Colon (tissue), 2 donors: ENCODE measurements at regions not wholly inside any gene's neighbourhood (a gene's known extent, or its start where the extent isn't known, plus 50 kb on each side); places are given as distances from the start of the nearest gene placed in this dataset.

Experiments
- FAIRE-seq: peaks from 2 replicates; lab custom pipeline; 2012; peaks lifted over from hg19 to GRCh38; lab: Jason Lieb, UNC
- donor health status: control.
- donor health status: control.

DNA sequence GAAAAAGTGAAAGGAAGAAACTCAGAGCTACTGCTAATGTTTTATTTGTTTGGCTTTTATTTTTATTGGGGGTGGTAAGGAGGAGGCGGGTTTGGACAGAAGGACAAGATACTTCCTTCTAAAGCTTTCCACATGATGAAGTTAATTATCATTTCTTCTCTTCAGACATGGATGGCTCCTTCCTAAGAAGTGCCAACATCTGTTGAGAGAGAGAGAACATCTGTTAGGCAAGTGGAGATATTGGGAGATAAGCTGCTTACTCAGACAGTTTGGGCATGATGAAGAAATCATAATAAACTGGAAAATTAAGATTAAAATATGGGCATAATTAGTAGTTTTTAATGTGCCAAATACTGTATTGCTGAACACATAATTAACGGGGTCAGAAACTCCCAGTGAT is 535.7 kb upstream of the INTU start:
- no peak for FAIRE-seq

GRCh38 chr4:127102361-127102760 is 530.4 kb upstream of the INTU start:
- FAIRE-seq: no peak

DNA sequence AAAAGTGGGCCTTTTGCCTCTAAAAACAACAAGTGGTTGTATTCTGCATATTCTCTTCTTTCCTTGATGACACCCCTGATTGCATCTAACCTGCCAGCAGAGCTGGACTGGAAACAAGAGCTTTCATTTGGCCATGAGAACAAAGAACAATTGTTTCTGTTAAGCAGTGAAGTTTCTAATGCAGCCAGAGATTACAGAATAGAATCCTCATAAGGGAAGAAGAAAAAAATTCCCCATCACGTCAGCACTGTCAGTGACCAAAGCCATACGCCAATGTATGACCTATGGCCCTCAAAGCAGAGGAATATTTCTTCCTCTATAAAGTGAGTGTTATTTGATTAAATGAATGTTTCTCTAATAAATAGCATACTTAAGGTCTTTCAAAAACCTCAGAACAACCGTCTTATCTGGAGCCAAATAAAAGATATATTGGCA is 529.1 kb upstream of the INTU start:
- FAIRE-seq: no peak

GRCh38 chr4:127113844-127114362 is 518.9 kb upstream of the INTU start:
- no peak for FAIRE-seq

GRCh38 chr4:127118681-127119080 is 514.1 kb upstream of the INTU start:
- FAIRE-seq: no peak

GRCh38 chr4:127120441-127121090 is 512.2 kb upstream of the INTU start:
- FAIRE-seq: no peak

- FAIRE-seq: no peak
These were observed 507.8 kb upstream of the INTU start for GRCh38 chr4:127124919-127125318.

GRCh38 chr4:127126718-127127117 is 506.0 kb upstream of the INTU start:
- FAIRE-seq: no peak

- no peak for FAIRE-seq
These were observed 501.2 kb upstream of the INTU start for GRCh38 chr4:127131527-127131926.

DNA sequence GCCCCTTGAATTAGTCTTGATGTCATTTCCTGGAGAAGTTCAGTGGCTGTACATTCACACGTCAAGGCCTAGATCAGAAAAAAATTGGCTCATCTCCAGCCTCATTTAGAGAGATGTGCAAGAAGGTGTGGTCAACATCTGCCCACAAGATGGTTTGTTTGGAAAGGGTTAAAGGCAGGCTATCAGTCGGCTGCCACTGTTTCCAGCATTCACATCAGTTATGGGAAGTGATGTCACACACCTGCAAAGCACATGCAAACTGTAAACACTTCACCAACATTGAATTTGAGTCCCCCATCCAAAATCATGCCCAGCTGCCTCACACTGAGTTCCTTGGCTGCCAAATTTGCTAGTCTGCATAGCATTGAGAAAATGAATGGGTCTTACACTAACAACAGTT is 498.3 kb upstream of the INTU start:
- no peak for FAIRE-seq

GRCh38 chr4:127138586-127138985 is 494.2 kb upstream of the INTU start:
- no peak for FAIRE-seq

DNA sequence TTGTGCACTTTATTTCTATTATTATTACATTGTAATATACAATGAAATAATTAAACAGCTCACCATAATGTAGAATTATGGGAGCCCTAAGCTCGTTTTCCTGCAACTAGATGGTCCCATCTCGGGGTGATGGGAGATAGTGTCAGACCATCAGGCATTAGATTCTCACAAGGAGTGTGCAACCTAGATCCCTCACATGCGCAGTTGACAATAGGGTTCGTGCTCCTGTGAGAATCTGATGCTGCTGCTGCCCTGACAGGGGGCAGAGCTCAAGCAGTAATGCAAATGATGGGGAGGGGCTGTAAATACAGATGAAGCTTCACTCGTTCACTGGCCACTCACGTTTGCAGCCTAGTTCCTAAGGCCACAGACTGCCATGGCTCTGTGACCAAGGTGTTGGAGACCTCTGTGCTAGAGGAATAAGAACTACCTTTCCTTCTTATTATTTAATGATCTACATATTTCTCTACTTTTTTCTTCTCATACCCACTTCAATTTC is 492.9 kb upstream of the INTU start:
- FAIRE-seq: no peak

DNA sequence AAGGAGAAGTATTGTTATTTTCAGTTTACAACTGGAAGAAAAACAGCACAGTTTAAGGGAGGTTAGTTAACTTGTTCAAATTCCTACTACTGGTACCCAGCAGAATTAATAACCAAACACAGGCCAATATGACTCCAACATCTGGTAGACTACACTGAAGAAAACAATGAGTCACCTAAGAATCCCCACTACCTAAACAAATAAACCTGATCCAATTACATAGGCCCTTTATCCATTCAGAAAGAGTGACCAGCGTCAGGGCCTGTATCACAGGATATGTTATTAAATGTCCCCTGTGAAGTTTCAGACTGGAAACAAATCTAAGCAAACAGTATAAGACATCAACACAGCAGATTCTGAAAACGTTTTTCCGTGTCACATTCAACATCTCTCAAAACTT is 492.5 kb upstream of the INTU start:
- no peak for FAIRE-seq

DNA sequence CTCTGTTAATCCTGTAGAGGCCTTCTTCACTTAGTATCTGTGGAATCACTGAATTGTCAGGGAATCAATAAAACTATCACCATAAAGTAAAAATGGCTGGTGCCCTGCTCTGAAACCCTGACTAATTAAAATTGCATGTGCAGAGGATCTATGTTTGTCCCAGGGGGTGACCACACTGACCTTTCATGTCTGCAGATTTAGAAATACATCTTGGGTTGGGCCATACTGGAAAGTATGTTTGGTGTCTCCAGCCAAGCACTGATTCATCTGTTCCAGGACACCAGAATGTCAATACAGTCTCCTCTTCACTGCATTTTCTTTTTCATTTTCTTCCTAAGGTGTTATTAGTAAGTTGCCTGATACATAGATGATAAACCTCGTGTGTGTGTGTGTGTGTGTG is 490.9 kb upstream of the INTU start:
- no peak for FAIRE-seq

DNA sequence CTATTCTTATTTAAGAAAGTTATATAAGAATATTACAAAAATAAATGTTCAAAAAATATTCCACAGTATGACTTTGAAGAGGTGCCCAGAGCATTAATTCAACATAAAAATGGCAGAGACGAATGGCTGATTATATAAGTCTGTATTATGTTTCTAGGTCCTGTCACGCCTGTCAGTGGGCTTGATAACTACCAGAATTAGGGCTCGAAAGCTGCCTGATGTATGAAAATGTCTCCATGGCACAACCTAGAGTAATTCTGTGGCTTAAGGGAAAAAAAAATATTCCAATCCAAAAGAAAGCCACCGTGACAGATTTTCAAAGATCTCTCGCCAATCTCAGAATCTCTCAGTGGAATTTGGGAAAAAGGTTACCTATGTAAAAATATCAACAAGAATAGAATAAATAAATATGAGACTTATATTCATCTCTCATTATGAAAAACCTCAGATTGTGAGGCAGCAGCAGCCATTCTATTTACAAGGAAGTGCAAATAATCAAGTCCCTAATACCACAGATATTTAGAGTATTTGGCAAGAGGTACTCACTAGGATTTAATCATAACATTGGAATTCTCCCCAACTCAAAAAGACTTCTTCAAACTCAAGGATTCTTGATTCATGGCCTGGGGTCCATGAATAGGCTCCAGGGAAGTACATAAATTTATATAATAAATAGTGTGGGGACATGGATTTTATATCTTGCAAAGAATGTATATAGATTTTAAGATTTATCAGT is 489.1 kb upstream of the INTU start:
- no peak for FAIRE-seq

- no peak for FAIRE-seq
These were observed 487.7 kb upstream of the INTU start for GRCh38 chr4:127145006-127145540.

GRCh38 chr4:127148165-127148564 is 484.6 kb upstream of the INTU start:
- FAIRE-seq: no peak

DNA sequence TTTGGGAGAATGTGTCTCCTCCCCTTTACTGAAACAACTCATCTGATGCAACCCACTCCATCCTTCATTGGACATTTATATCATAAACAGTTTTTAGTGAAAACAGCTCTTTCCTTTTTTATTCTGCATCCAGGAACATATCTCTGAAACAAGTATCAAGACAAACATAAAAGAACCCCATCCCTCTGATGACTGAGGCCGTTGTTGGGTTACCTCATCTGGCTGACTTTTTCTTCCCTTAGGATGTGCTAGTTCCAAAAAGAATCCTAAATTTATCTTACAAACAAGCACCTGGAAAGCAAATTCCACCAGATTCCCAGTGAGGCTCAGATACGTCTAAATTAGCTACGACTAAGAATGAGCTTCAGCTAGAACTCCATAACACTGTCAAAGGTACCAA is 483.7 kb upstream of the INTU start:
- FAIRE-seq: no peak

DNA sequence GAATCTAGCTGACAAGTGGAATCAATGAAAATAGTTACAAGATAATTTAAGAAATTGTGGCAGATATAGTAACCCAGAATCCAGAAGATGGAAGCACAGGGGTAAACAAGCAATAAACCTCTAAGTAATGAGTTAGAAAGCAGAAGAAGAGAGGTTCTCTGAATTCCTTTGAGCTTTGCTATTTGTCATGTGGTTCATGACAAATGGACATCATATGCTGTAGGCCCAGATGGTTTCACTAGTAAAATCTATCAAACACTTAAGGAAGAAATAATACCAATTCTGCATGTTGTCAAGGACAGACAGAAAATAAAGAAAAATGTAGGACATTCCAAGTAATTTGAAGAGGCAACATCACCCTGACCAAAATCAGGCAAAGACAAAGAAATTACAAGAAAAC is 480.8 kb upstream of the INTU start:
- FAIRE-seq: no peak

- FAIRE-seq: no peak
These were observed 477.6 kb upstream of the INTU start for GRCh38 chr4:127155116-127155515.

DNA sequence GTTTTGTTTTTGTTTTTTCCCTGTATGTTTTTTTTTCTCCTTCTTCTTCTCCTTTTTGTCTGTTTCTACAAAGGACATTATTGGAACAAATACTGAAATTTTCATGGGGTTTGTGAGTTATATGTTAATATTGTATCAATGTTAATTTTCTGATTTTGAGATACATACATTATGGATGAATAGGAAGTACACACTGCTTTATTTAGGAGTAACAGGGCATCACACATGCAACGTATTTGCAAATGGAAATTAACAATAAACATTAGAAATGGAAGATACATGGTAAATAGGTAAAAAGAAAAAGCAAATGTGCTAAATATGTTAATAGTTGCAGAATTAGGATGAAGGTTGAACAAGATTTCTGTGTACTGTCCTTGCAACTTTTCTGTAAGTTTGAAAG is 477.2 kb upstream of the INTU start:
- FAIRE-seq: no peak

GRCh38 chr4:127162741-127163140 is 470.0 kb upstream of the INTU start:
- no peak for FAIRE-seq

GRCh38 chr4:127165971-127166370 is 466.8 kb upstream of the INTU start:
- FAIRE-seq: no peak
